Heart left ventricle (tissue), 16 donors: ENCODE measurements at regions not wholly inside any gene's neighbourhood (a gene's known extent, or its start where the extent isn't known, plus 50 kb on each side); places are given as distances from the start of the nearest gene placed in this dataset.

ENCODE experiments used
- ATAC-seq, 4 donors: fragments of 200-7000 bp; cut with Tn5 transposase; one replicate each; pipeline ENCODE4 v1.9.1; 2020 to 2022; ENCODE audit warnings: moderate library complexity in 4 of 4, mild to moderate bottlenecking in 3 of 4, moderate number of reproducible peaks in 1 of 4
- DNase-seq, 5 donors: peaks; one replicate each; pipeline ENCODE4 v3.0.0-alpha.2; 2020
- H3K27ac ChIP-seq, 12 donors: fragments of 200-600 bp; sonication (generic) in 4 of 12; one replicate each; pipeline versions ENCODE4 v1.5.0 to v1.8.0; 2016 to 2022; ENCODE audit warnings: mild to moderate bottlenecking in 2 of 12
- H3K27me3 ChIP-seq, 9 donors: fragments of 200-600 bp; sonication (generic) in 2 of 9; one replicate each; pipeline versions ENCODE4 v1.5.1 to v1.8.0; 2016 to 2022; ENCODE audit warnings: mild to moderate bottlenecking in 3 of 9
- H3K36me3 ChIP-seq, 9 donors: fragments of 200-600 bp; sonication (generic) in 2 of 9; one replicate each; pipeline versions ENCODE4 v1.5.0 to v1.8.0; 2018 to 2022; ENCODE audit warnings: mild to moderate bottlenecking in 2 of 9
- H3K4me1 ChIP-seq, 12 donors: fragments of 200-600 bp; sonication (generic) in 4 of 12; one replicate each; pipeline versions ENCODE4 v1.5.0 to v1.8.0; 2016 to 2022; ENCODE audit warnings: mild to moderate bottlenecking in 3 of 12
- H3K4me3 ChIP-seq, 12 donors: fragments of 200-600 bp; sonication (generic) in 4 of 12; one replicate each; pipeline versions ENCODE4 v1.5.0 to v1.8.0; 2017 to 2022; ENCODE audit warnings: mild to moderate bottlenecking in 9 of 12, moderate library complexity in 4 of 12
- H3K9me3 ChIP-seq, 12 donors: fragments of 200-600 bp; sonication (generic) in 4 of 12; one replicate each; pipeline versions ENCODE4 v1.5.0 to v1.8.0; 2016 to 2022; ENCODE audit warnings: mild to moderate bottlenecking in 1 of 12
- CTCF ChIP-seq, 12 donors: fragments of 200-600 bp; sonication (generic) in 4 of 12; IDR thresholded peaks; one replicate each; pipeline versions ENCODE4 v1.5.0 to v1.8.0; 2018 to 2022; ENCODE audit warnings: antibody characterized with exemption in 12 of 12, mild to moderate bottlenecking in 5 of 12
- POLR2A ChIP-seq, 2 donors: fragments of 450-650 bp; IDR thresholded peaks; one replicate each; pipeline ENCODE4 v1.6.1; 2017; ENCODE audit warnings: antibody characterized with exemption in 2 of 2, mild to moderate bottlenecking in 2 of 2, moderate library complexity in 2 of 2
- WGBS, 4 donors: extraction: QIAGEN DNeasy Blood & Tissue Kit in 2 of 4; methylation state at CpG; one replicate each; pipeline versions ENCODE4 v1.1.5 to v1.1.7; 2013 to 2018; 5-methylcytosine and 5-hydroxymethylcytosine counted together
- intact Hi-C, 10 donors: fragments of 100-400 bp; cut with DNase I; formaldehyde crosslinking; loops; one replicate each; pipeline versions ENCODE4 v1.11.1 to v1.14.2; 2022
- donor health status: ischemic (EF 13 %, LVEDD 7.1; RV severe dilation, severe dysfunction).
- donor health status: healthy with polysubstance abuse.
- donor health status: DM: no; HTN: yes; CAD: no.
- donor health status: DM: no; HTN: no; CAD: no.
- donor health status: ischemic (EF 25% LVEDD 6.9; RV normal size, moderate dysfunction).
- donor health status: ischemic (EF 25% LVEDD 5.7; RV mildly dilated, moderate dysfunction).
- donor health status: healthy.
- donor health status: DM: yes; HTN: yes; CAD: no.
- donor health status: ischemic (EF 35%, LVEDD 5.7; RV mildly dilated, moderate dysfunction).
- donor health status: nonischemic (EF 11% LVEDD 7.7; RV severe dilation, severe dysfunction).
- donor health status: DM: yes; HTN: yes; CAD: no.
- donor health status: PGD.
- donor health status: ischemic (EF 29% LVEDD 5.4; RV normal size, mild dysfunction).
- donor health status: nonischemic (EF 23%, LVEDD 6.1; RV moderate dilation, normal function).

GRCh38 chr2:59528525-59528924, 1024.9 kb downstream of the BCL11A start:
- intact Hi-C loops: no loop called here
- H3K27ac ChIP-seq: no peak overlapping the region
- TF ChIP-seq CTCF (IDR thresholded peaks at IDR 0.05): no peak
- no peak for TF ChIP-seq POLR2A (IDR thresholded peaks at IDR 0.05)
- H3K4me3 ChIP-seq: no peak overlapping the region
- peaks cover 0 to 8% (median 0%) of the 10 kb centered on the region in 12 donors for H3K9me3 ChIP-seq
- H3K4me1 ChIP-seq: no peaks in the 10 kb centered on the region
- ATAC-seq: no peak
- no peaks in the 10 kb centered on the region for H3K36me3 ChIP-seq
- no peaks in the 10 kb centered on the region for H3K27me3 ChIP-seq
- 51 to 60% (median 56%) methylated on average over 4 of the region's 4 CpGs for WGBS, 4 donors
- no peak for DNase-seq

DNA sequence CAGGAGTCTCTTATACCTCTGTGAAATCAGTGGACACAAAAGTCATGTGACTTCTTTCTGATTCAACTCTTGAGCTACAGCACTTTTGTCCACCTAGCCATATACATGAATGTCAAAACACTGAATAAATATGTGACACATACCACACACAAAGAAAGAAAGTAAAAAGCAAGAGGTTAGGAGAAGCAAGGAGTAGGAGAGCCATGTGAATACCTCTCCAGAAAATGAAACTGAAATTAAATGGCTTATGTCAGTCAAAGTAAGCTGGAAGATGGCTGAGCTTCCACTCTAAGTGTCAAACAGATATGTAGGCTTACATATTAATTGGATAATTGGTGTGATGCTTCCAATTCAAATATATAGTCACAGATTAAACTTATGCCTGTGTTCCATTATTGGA, 1050.5 kb downstream of the BCL11A start:
- no peaks in the 10 kb centered on the region for H3K36me3 ChIP-seq
- H3K27me3 ChIP-seq: no peaks in the 10 kb centered on the region
- DNase-seq (no peak), ATAC-seq (no peak)
- no peak overlapping the region for H3K27ac ChIP-seq
- peaks cover 0 to under 1% (median 0%) of the 10 kb centered on the region in 12 donors for H3K9me3 ChIP-seq
- H3K4me1 ChIP-seq: no peaks in the 10 kb centered on the region
- no peak overlapping the region for H3K4me3 ChIP-seq
- TF ChIP-seq CTCF (IDR thresholded peaks at IDR 0.05) (no peak), POLR2A (IDR thresholded peaks at IDR 0.05) (no peak)
- intact Hi-C loops: no loop called here

DNA sequence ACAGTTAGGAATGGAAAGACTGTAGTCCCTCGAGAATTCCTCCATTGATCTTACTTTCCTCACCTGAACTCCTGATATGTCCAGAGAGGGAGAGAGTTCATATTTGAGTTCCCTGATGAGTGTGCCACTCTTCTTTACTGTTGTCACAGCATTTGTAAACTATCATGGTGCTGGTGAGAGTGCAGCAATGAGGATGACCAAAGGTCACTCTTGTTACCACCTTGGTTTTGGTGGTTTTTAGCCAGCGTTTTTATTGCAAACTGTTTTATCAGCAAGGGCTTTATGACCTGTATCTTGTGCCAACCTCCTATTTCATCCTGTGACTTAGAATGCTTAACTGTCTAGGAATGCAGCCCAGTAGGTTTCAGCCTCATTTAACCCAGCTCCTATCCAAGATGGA, 1062.5 kb downstream of the BCL11A start:
- WGBS, 4 donors: 76 to 85% (median 82%) methylated on average over 2 of the region's 2 CpGs
- H3K36me3 ChIP-seq: no peaks in the 10 kb centered on the region
- DNase-seq (no peak), ATAC-seq (no peak)
- no peaks in the 10 kb centered on the region for H3K4me1 ChIP-seq
- no peak overlapping the region for H3K4me3 ChIP-seq
- H3K9me3 ChIP-seq: peaks cover 0 to 17% (median 9%) of the 10 kb centered on the region in 12 donors
- intact Hi-C loops: no loop called here
- TF ChIP-seq POLR2A (IDR thresholded peaks at IDR 0.05): no peak
- no peaks in the 10 kb centered on the region for H3K27me3 ChIP-seq
- no peak overlapping the region for H3K27ac ChIP-seq

DNA sequence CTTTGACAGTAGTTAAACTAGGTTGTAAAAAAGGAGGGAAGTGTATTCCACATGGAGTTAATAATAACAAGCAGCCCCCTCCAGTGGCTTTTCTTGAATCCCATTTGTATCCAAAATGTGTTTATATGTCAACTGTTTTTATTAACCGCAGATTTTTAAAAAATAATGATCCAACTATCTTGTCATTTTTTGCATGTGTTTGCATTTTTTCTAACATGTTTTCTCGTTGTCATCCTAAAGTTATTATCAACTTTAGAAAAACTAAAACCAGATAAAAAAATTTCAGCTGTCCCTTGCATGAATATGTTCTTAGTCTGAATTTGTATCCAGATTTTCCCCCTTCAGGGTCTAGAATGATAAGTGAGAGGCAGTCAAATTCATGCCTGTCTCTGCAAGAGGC, 1063.3 kb downstream of the BCL11A start:
- Histone ChIP-seq H3K36me3 (no peaks in the 10 kb centered on the region), H3K9me3 (peaks cover 0 to 9% (median 1%) of the 10 kb centered on the region in 12 donors), H3K4me1 (no peaks in the 10 kb centered on the region), H3K27me3 (no peaks in the 10 kb centered on the region), H3K4me3 (no peak overlapping the region), H3K27ac (no peak overlapping the region)
- WGBS, 4 donors: 76 to 81% (median 80%) methylated on average over 2 of the region's 2 CpGs
- intact Hi-C loops: no loop called here
- ATAC-seq: no peak
- DNase-seq: no peak
- TF ChIP-seq CTCF (IDR thresholded peaks at IDR 0.05) (no peak), POLR2A (IDR thresholded peaks at IDR 0.05) (no peak)

DNA sequence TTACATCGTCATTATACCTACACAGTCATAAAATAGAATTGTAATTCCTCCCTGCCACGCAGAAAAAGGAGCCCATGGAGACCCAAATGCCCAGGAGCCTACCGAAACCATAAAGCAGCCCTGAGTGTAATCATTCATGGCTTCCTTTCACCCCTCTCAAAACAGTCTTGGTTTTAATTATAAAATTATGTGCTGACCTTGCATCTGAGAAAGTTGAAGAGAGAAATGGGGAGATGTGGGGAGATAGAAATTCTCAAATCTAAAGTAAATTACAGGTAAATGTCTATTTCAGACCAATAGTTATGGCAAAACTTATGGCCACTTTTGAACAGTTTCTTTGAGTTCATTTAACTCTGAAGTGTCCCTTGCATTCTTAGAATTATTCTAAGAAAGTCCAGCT, 1068.8 kb downstream of the BCL11A start:
- no peak overlapping the region for H3K27ac ChIP-seq
- no peak overlapping the region for H3K4me3 ChIP-seq
- no peak for DNase-seq
- no peaks in the 10 kb centered on the region for H3K36me3 ChIP-seq
- WGBS, 4 donors: 77 to 88% (median 83%) methylated on average over 3 of the region's 3 CpGs
- H3K9me3 ChIP-seq: peaks cover 0 to 13% (median 0%) of the 10 kb centered on the region in 12 donors
- peaks cover 0 to 5% (median 0%) of the 10 kb centered on the region in 12 donors for H3K4me1 ChIP-seq
- intact Hi-C loops: no loop called here
- no peak for ATAC-seq
- TF ChIP-seq POLR2A (IDR thresholded peaks at IDR 0.05): no peak
- TF ChIP-seq CTCF (IDR thresholded peaks at IDR 0.05): no peak
- H3K27me3 ChIP-seq: no peaks in the 10 kb centered on the region
